HS-27A (cell line): ENCODE measurements at regions not wholly inside any gene's neighbourhood (a gene's known extent, or its start where the extent isn't known, plus 50 kb on each side); places are given as distances from the start of the nearest gene placed in this dataset.
"Not testable (repeated sequence)": the region's sequence is repeated elsewhere in the genome, so short reads cannot be mapped to it uniquely, and the experiment has no call there.

Source experiments
- DNase-seq: peaks from one replicate; pipeline ENCODE4 v3.0.0-alpha.2; 2012; ENCODE audit warnings: low read depth, missing footprints

GRCh38 chr21:28174701-28175100 is 818.0 kb downstream of the LTN1 start:
- DNase-seq: no peak

GRCh38 chr21:28174006-28174405 is 818.7 kb downstream of the LTN1 start:
- no peak for DNase-seq

- no peak for DNase-seq
These were observed 820.3 kb downstream of the LTN1 start for GRCh38 chr21:28172376-28172775.

GRCh38 chr21:28167366-28167765 is 825.3 kb downstream of the LTN1 start:
- DNase-seq: no peak

- not testable (repeated sequence) for DNase-seq
These were observed 828.2 kb downstream of the LTN1 start for GRCh38 chr21:28164519-28164918.

- not testable (repeated sequence) for DNase-seq
These were observed 830.6 kb downstream of the LTN1 start for GRCh38 chr21:28162052-28162451.

GRCh38 chr21:28160378-28160777 is 832.3 kb downstream of the LTN1 start:
- no peak for DNase-seq

GRCh38 chr21:28159396-28159795 is 833.3 kb downstream of the LTN1 start:
- DNase-seq: no peak

GRCh38 chr21:28156590-28156989 is 836.1 kb downstream of the LTN1 start:
- no peak for DNase-seq

- no peak for DNase-seq
These were observed 838.6 kb downstream of the LTN1 start for GRCh38 chr21:28154121-28154520.

GRCh38 chr21:28152732-28153131 is 839.9 kb downstream of the LTN1 start:
- no peak for DNase-seq

- no peak for DNase-seq
These were observed 840.9 kb downstream of the LTN1 start for GRCh38 chr21:28151758-28152157.

GRCh38 chr21:28150778-28151177 is 841.9 kb downstream of the LTN1 start:
- DNase-seq: no peak

GRCh38 chr21:28148400-28149064 is 844.1 kb downstream of the LTN1 start:
- no peak for DNase-seq

GRCh38 chr21:28144653-28145052 is 848.0 kb downstream of the LTN1 start:
- DNase-seq: no peak

GRCh38 chr21:28144089-28144488 is 848.6 kb downstream of the LTN1 start:
- DNase-seq: no peak

- DNase-seq: peak; percentile 29
These were observed 850.0 kb downstream of the LTN1 start for GRCh38 chr21:28142697-28143096.

GRCh38 chr21:28138272-28138671 is 854.4 kb downstream of the LTN1 start:
- no peak for DNase-seq

- DNase-seq: no peak
These were observed 855.9 kb downstream of the LTN1 start for GRCh38 chr21:28136656-28137255.

GRCh38 chr21:28135646-28136045 is 857.0 kb downstream of the LTN1 start:
- DNase-seq: no peak

GRCh38 chr21:28133116-28133515 is 859.6 kb downstream of the LTN1 start:
- no peak for DNase-seq

GRCh38 chr21:28132713-28133112 is 860.0 kb downstream of the LTN1 start:
- DNase-seq: no peak

GRCh38 chr21:28127175-28127785 is 865.4 kb downstream of the LTN1 start:
- no peak for DNase-seq
